HL-60 (cell line): ENCODE measurements at regions not wholly inside any gene's neighbourhood (a gene's known extent, or its start where the extent isn't known, plus 50 kb on each side); places are given as distances from the start of the nearest gene placed in this dataset.

ENCODE experiments used
- CTCF ChIP-seq: IDR thresholded peaks from one replicate; pipeline ENCODE4 v1.5.1; 2011; ENCODE audit warnings: low read length, control low read depth, inconsistent platforms; ENCODE audit not compliant: insufficient read depth
- POLR2AphosphoS5 ChIP-seq: IDR thresholded peaks from 2 replicates; pipeline ENCODE4 v1.6.1; 2012; ENCODE audit warnings: low read depth
- REST ChIP-seq: IDR thresholded peaks from 2 replicates; pipeline ENCODE4 v1.6.1; 2012; ENCODE audit warnings: low read depth; ENCODE audit not compliant: insufficient replicate concordance
- SPI1 ChIP-seq: IDR thresholded peaks from 2 replicates; pipeline ENCODE4 v1.6.1; 2012; ENCODE audit warnings: low read depth, mild to moderate bottlenecking, borderline replicate concordance

- TF ChIP-seq CTCF: no peak
- no peak for TF ChIP-seq POLR2AphosphoS5
- no peak for TF ChIP-seq SPI1
- no peak for TF ChIP-seq REST
These were observed 263.1 kb downstream of the RPS24 start for GRCh38 chr10:78296785-78297184.
